COLO829 (cell line): ENCODE measurements at regions not wholly inside any gene's neighbourhood (a gene's known extent, or its start where the extent isn't known, plus 50 kb on each side); places are given as distances from the start of the nearest gene placed in this dataset.

ENCODE experiments used
- DNase-seq: peaks from one replicate; pipeline ENCODE4 v3.0.0; 2012; ENCODE audit warnings: low spot score

DNA sequence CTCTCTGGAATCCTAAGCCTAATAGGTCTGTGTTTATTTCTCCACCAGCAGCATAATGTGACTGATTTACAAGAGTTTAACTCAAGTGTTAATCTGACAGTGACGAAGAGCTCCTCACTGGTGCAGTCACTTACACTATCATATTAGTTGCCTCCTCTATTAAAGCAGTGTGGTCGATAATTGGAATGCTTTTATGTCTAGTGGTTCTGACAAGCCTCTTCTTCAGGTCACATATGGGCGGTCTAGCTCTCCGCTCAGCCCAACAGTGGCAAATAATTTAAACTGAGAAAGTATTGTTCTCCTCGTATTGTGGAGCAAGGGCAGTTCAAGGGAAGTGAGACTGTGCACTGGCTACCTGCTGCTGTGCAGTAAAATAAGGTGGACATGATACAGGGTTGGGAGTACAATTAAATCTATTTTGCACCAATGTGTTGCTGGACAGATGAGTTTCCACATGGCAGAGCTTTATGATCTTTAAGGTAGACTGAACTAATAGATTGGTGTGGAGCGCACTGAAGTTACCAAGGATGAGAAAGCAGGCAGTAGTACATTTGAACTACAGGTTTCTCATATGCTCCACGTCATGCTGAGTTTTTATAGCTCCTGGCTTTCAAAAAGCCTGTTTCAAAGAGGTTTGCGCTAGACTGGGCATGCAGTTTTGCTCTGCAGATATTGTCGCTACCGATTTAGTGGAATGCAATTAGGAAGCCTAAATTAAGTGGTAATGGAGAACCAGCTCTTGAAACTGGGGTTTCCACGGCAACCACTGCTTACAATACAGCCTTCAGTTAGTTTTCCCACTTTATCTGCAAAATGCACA lies 151.7 kb upstream of the POU3F3 start:
- no peak for DNase-seq

DNA sequence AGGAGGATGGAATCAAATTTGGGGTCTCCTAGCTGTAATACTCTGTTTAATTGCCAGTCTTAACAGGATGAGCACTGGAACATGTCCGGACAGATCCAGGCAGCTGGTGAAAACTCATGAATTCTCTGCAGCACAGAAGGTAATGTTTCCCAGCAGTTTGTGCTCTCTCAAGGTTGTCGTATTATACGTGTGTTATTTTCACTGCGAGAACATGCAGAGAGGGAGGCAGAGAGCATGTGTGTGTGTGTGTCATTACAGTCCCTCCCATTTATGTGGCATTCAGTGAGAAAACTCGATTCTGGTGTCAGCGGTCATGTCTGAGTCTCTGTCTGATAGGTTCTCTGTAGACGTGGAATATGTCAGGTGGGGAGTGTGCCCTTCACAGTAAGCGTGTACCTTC lies 150.2 kb upstream of the POU3F3 start:
- DNase-seq, result no peak

DNA sequence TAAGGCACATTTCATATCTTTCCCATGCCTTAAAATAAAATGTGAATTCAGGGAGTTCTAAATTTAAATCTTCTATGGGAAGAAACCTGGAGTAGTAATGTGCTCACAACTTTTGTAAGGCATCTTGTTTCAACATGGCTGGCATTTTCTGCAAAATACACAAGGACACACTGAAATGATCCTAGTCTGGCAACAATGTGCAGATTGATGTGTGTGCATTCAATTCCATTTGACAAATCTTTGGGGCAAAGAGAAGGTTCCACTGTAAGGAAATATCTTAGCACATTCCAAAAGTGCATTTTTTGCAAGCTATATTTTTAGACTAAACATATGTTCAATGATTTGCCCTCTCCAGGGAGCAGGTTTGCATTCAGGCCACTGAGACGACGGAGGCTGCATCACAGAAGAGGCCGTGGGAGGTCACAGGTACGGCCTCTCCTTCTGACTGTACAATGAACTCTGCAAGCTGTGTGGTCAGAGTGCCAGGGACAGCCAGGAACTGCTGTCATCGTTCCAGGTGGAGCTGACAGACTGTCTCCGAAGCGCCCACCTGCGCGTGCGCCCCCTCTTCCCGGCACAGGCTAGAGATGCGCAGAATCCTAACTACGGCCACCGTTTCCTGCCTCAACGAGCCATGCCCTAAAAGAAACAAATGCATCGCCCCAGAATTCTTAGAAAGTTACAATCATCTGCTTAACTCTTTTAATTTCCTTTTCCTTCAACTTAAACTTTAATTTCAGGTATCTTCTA lies 149.2 kb upstream of the POU3F3 start:
- no peak for DNase-seq

DNA sequence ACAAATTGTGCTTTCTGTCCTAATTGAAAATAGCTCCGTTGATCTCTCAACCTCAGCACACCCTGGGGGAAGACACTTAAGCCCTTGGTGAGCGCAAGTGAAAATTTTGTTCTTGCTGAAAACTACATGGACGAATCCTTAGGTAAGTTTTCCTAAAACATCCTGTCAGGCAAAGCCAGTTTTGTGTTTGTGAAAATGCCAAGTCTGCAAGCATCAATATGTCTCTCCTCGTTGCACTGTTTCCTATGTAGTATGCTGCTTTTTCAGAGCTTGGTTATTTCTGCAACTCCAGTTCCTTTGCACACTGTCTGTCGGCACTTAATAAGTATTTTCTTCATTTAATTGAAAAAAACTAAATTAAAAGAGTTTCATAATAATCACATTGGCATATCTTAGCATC lies 146.9 kb upstream of the POU3F3 start:
- DNase-seq, result no peak

DNA sequence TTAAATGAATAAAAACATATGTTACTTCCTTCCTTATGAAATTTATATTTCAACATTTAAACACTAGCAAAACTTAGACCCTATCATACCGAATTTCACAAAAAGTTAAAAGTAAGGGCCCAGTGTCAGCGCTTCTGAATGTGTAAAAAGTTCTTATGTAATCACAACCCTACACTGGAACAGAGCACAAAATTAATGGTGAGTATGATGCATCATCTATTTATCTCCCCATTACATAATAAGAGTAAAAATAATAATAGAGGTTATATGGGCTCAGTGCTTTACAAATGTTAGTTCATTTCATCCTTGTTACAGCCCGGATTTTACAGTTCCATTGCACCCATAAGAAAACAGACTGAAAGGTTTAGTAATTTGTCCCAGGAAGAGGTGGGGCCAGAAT lies 144.9 kb upstream of the POU3F3 start:
- no peak for DNase-seq

DNA sequence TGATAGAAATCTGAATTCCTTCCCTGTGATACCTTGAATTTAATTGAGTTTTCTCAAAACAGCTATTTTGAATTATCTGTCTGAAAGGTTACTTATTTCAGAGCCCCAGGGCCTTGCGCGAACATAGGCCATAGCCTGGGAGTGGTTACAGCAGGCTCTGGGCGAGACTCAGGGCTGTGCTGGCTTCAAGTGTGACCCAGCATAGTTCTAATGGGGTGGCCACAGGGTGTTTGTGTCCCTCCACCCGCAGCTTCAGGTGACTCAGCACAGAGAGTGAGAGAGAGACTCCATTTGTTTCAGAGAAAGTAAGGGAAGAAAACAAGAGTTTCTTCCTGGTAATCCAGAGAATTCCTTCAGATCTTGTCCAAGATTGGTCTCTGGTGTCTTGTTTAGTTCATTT lies 137.9 kb upstream of the POU3F3 start:
- no peak for DNase-seq

DNA sequence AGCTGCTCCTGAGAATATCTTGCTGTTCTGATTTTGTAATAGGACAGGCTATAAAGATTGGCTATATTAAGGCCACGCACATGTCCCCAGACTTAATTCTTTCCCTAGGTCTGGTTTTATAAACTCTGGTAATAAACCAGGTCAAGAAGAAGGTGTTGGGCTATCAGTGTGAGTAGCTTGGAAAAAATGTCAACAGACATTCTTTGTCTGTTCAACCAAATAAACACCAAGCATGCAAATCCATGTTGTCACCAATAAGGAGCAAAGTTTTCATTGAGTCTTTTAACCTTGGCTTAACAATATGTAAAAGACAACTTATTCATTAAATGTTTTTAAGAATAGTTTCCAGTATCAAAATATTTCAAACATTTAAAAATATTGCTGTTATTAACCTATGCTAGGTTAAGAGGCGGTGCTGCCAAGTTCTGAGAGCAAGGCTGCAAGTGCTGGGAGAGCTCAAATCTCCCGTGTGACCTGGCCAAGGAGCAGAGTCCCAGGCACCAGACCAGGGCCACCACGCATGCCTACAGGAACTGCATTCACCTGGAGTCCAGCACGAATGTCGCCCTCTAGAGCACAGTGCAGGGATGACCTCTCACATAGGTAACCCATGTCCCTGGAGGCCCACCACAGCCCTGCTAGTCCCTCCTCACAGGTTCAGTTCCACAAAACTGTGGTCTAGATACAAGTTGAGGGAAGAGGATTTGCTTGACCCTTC lies 120.5 kb upstream of the POU3F3 start:
- DNase-seq, result no peak

DNA sequence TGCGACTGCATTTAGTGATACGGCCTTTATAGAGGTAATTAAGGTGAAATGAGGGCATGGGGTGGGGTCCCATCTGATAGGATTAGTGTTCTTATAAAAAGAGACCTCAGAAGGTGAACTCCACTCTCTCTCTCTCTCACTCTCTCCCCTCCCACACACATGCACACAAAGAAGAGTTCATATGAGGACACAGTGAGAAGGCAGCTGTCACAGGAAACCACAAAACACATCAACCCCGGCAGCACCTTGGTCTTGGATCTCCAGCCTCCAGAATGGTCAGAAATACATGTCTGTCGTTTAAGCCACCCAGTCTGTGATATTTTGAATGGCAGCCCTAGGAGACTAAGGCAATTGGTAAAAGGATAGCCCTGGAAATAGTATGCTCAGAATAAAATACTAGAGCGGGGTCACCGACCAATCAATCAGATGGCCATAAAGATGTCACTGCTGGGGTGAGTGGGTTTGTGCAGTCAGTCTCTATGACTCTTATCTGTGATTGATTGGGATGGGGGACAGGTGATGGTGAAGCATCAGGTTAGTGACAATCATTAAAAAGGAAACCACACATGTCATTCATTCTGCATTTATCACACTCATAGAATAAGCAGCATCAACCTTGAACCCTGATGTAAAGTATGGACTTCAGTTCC lies 118.9 kb upstream of the POU3F3 start:
- DNase-seq, result no peak

DNA sequence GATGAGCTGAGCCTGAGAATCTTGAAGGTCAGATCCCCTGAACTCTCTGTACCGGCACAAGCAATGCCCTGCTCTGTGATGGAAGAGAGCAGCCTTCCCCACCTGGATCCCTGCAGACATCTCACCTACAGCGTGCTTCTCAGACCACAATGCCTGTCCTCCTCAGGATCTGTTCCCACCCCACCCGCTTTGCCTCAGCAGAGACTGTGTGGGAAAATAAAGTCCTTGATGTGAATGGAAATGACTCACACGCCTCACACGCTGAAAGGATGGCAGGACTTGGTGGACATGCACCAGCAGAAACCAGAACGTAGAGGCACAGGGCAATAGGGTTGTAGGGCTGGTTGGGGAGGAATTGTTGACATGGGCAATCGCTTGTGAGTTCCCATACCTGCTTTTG lies 117.9 kb upstream of the POU3F3 start:
- DNase-seq, result no peak

DNA sequence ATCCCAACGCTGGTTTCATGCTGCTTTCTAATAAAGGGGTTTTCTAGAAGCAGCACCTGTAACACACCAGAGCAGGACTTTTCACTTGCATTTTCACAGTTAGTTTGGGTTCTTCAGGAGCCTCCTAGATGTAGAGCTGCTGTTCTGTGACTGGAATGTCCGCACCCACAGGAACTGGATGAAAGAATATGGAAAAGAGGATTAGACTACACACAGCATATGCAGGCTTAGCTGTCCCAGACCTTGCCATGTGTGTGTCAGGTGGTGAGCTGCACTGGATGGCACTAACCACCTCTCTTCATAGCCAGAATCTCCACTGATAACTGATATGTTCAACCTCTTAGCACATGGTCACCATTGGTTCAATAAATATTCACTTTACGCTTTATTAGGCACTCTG lies 112.1 kb upstream of the POU3F3 start:
- DNase-seq, result no peak

DNA sequence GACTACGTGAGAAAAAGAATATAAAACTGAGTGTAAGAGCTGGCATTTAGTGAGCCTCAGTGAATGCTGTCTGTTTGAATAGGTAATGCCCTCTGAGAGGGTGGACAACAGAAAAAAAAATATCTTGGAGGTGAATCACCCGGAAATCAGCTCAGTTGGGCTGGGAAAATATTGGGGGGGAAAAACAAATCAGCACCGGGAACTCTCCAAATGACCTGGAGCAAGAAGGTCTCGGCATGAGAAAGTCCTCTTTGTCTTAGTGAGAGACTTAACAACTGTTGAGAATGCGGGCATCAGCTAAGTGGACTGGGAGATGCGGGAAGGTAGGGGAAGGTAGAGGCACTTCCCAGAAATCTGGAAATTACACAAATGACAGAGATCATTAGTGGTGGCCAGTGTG lies 109.4 kb upstream of the POU3F3 start:
- no peak for DNase-seq

DNA sequence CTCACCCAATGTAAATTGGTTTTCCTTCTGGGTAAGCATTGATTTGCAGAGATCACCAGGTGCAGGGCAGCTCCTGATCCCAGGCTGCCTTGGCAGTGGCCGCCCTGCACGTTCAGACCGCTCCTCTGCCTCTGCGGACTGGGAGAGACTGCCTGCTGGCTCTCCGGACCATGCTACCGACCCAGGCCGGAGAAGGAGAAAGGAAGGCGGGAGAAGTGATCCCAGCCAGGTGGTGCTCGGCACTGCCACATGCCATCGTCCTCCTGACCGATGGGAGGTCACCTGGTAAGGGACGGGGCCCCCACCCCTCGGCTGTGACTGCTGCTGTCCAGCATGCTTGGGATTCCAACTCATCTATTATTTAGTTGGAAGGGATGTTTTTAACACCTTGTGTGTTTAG lies 108.1 kb upstream of the POU3F3 start:
- DNase-seq, result no peak

DNA sequence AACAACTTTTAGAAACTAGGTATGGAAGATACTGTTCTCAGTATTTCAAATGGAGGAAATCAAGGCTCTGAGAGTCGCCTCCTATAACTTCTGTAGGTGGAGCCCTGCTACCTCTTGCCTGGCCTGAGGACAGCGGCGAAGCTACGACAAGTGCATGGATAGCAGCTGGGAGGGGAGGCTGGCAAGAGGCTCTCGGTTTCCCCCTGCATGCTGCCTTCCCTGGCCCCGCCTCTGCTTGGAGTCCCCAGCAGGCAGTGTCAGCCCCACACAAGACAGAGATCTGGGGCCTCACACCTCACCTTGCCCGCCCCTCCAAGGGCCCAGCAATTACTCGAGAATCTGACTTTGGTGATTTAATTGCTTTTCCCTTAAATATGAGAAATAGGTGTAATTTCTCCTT lies 107.6 kb upstream of the POU3F3 start:
- DNase-seq, result no peak

DNA sequence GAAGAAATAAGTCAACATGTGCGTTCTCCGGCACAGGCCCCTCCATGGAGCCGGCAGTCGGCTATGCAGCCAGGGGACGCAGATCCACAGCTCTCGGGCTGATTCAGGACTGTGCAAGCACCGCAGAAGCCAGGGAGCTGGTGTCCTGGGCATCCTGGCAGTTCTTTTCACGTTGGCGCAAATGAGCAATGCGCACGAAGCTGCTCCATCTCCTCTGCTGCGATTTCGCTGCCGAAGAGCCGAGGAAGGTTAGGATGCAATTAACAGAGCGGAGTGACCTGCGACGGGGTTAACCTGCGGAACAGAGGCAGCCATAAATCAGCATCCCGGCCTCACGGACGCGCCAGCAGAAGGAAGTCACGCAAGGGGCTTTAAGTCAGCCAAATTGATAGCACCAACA lies 107.1 kb upstream of the POU3F3 start:
- DNase-seq, result no peak

DNA sequence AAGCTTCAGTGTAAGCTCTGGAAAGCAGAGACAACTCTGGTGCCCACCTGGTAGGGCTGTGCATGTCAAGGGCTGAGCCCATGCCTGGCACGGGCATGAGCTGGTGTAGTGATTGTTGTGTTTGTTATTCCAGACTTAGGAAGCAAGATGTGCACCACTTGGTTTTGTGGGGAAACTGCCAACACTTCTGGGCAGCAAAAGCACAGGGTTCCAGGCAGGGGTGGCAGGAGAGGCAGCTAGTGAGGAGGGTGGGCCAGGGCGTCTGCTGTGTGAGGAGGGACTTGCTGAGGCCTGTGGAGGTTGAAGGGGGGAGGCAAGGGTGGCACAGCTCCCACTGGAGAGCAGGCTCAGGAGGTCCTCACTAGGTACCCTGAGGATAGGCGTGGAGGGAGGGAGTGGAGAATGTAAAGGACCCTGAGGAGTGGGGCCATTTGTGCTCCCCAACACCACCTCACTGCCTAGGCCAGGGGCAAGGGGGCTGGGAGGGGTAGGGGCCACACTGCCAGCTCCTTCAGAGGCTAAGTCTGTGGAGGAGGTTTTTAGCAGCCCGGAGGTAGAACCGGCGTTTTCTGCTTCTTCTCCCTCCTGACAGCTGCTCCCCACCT lies 104.0 kb upstream of the POU3F3 start:
- DNase-seq, result no peak

DNA sequence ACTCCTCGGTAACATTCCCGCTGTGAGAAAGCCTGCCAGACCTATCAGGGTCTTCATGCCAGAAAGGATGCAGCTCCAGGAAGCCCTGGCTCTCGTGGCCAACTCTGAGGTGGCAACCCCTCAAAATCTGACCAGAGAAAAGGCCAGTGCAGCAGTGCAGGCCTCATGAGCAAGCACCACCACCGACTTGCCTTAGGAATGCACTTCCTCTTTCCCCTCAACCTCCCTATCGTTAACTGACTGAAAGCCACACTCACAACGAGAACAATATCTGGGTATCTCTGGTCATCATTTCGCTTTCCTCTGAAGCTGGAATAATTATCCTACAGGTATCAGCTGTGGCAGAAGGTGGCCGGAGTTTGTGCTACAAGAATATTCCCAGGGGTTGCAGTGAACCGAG lies 101.4 kb upstream of the POU3F3 start:
- DNase-seq, result no peak

DNA sequence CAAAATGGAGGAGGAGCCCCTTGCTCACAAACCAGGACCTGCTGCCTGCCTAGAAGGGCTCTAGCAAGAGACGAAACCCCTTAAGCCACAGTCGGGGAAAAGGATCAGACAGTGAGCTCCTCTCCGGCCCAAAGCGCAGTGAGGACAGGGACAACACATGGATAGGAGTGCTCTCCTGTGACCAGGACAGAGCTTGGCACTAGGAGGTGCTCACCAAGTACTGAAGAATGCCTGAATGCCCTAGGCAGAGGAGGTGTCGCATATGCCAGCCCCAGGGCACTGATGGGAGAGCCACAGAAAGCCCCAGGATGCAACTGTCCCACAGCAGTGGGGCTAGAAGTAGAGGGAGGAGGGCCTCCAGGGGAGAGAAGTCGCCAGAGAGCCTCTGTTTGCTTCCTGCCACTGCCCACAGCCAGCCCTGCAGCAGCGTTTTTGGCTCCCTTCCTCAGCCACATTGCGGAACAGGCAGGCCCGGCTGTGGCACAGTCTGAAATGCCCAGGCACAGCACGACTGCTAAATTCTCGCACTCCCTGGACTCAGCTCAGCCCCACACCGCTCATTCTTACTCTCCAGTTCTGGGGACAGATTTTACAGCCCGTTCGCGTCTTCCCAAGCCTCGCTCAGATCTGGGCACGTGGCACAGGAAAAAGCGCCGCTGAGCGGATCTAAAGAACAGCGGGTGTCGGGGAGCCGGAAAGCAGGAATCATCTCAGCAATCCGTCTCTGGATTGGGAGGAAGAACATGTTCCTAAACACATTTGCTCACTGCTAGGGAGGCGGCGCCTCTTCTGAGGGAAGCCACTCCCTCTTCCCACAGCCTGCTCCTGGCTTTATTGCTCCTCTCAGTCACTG lies 98.7 kb upstream of the POU3F3 start:
- DNase-seq, result no peak

DNA sequence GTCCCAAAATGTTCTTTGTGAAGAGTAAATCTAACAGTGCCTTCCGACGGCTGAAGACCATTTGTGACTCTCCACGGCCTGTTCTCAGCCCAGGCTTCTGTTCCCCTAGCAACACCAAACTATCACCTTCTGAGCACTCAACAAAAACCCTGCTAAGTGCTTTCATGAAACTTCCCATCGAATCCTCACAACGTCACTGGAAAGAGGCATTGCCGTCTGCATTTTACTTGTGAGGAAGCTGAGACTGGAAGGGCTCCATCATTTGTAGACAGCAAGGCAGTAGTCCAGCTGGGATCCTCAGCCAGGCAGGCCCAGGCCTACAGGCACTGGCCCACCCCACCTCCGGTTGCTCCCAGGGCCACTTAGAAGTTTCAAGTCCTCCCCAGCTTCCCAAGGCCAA lies 97.8 kb upstream of the POU3F3 start:
- DNase-seq, result no peak

DNA sequence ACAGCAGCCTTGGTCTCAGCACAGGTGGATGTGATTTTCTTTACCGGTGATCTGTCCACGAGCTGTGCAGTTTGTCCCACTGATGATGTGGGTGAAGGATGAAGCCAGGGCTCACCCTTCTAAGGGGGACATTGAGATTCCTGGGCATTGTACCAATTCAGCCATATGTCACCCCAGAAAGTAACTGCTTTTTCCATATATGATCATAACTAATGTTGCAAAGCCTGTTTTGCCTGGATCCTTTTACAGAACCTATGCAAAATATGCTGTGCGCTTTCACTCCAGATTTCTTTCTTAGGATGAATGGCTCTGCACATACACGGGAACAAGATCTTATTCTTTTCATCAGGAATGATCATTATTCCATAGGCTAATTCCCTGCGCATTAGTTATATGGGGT lies 96.9 kb upstream of the POU3F3 start:
- no peak for DNase-seq

DNA sequence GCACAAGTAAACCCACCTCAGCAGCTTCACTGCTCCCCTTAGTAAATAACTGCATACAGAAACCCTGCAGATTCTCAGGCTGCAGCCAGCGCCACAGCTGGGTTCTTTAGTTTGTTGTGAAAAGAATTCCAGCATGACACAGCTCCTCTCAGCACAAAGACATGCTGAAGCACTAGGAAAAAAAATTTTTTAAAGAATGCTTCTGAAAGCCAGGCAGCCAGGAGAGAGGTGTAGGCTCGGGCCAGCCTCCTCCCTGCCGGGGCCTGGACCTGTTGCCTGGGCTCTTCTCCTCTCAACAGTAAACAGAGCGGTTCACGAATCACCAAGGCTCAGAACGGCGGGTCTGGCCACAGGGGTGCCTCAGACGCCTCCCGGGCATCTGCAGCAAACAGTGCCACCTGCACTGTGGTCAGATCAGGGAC lies 95.7 kb upstream of the POU3F3 start:
- no peak for DNase-seq

DNA sequence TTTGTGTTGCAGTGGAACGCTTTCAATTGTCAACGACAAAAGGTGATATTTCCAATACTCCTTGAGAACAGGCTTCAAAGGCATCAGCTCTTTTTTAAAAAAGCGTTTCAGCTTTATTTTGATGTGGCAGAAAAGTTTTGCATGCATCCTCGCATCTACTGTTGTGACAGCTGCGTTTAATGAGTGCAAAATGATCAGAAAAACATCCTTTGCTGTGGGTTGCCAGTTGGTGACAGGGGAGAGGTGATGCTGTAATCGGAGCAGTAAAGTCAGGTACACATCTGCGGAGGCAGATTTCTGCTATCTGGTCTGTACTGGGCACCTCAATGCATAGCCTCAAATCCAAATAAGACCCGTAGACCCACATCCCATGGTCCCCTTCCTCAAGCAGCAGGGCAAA lies 91.9 kb upstream of the POU3F3 start:
- no peak for DNase-seq
